ENCODE measurements at regions not wholly inside any gene's neighbourhood (a gene's known extent, or its start where the extent isn't known, plus 50 kb on each side); places are given as distances from the start of the nearest gene placed in this dataset.
"Not testable (repeated sequence)": the region's sequence is repeated elsewhere in the genome, so short reads cannot be mapped to it uniquely, and the experiment has no call there.

GRCh38 chr2:195572895-195573683 lies 83.9 kb upstream of the SLC39A10 start:
- no peak overlapping the region for H3K4me3 ChIP-seq (ENCODE audit: low read depth, low read length)

DNA sequence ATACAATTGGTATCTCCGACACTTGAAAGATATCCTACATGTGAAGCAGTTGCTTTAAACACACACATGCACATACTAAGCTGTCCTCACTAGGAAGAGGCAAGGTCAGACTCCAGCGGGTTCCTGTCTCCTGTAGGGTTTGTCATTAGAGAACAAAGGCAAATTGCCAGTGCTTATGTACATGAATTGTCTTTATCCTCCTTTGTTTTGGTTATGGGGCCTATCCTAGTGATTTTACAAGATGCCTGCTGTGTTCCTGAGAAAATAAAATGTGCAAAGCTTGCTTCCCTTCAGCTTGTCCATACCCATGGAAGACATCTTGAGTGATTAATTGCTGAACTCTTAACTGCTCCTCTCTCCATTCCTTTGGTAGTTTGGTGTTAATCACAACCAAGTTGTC lies 86.7 kb upstream of the SLC39A10 start:
- H3K4me3 ChIP-seq (ENCODE audit: low read depth, low read length), result no peak overlapping the region

- H3K4me3 ChIP-seq (ENCODE audit: low read depth, low read length), result no peak overlapping the region
These were observed 87.8 kb upstream of the SLC39A10 start for GRCh38 chr2:195569255-195569654.

DNA sequence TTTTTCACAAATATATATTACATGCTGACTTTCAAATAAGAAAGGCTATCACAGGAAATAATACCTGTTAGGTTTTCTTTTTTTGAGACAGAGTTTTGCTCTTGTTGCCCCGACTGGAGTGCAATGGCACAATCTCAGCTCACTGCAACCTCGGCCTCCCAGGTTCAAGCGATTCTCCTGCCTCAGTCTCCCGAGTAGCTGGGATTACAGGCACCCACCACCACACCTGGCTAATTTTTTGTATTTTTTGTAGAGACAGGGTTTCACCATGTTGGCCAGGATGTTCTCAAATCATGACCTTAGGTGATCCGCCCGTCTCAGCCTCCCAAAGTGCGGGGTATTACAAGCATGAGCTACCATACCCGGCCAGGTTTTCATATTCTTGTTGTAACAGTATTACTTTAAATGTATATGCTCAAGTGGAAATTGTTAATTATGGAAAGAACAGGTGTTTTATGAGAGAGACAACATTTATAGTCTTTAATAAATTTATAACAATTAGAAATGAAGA lies 92.3 kb upstream of the SLC39A10 start:
- not testable (repeated sequence) for H3K4me3 ChIP-seq (ENCODE audit: low read depth, low read length)

GRCh38 chr2:195563857-195564512 lies 93.0 kb upstream of the SLC39A10 start:
- H3K4me3 ChIP-seq (ENCODE audit: low read depth, low read length), result no peak overlapping the region

DNA sequence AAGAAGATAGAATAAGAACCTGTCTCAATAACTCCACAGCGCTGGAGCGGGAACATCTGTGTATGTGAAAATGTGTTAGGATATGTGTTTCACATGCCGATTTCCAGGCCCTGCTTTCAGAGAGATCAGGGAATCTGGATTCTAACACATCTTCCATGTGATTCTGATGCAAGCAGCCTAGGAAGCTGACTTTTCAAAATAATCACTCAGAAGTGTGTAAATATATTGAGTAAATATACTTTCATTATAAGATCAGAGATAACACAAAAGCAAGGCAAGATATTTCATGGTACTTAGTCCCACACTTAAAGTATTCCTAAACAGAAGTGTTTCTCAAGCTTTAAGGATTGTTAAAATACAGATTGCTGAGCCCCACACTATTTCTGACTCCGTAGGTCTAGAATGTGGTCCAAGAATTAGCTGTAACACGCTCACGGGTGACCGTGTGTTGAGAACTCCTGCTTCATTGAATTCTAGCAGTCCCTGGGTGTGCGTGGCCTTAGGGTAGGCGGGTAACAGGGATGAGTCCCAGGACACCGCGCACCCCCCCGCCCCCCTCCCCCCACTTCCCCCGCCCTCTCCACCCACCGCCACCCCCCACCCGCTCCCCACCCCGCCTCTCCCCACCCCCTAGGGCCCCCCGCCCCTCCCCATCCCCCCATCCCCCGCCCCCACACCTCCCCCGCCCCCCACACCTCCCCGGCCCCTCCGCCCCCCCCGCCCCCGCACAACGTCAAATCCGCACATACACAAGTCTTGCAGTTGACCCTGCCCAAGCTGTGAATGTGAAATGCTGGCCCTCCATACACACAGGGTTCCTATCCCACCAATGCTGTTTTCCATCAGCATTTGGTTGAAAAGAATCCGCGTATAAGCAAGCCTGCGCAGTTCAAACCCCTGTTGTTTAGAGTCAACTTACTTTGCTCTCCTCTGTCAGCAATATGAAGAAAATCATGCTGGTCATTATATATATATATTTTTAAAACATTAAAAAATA lies 94.2 kb upstream of the SLC39A10 start:
- H3K4me3 ChIP-seq (ENCODE audit: low read depth, low read length), result no peak overlapping the region

DNA sequence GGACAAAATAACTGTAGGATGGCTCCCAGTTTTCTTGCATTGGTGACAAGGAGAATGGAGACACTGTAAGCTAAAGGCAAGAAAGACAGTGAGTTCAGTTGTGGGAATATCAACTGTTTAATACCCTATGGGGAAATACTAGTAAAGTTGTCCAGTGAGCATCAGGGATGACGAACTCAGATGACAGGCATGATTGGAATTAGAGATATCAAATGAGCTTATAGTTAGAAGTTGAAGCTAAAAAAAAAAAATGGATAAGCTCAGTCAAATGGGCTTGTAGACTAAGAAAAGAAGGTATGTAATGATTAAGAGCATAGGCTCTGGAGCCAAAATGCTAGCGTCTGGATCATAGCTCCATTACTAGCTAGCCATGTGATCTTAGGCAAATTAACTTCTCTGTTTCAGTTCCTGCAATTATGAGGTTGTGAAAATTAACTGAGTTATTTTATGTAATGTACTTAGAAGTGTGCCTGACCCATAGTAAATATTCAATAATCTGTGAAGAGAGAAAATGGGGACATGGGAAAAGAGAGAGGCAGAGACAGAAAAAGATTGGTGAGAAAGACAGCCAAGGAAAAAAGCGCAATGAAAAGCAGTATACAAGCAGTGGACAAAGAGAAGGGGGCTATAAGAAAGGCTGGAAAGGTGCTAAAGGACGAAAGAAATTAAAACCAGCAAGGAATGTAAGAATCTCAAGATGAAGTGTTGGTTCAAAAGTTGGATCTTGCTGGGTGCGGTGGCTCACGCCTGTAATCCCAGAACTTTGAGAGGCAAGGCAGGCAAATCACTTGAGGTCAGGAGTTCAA lies 95.7 kb upstream of the SLC39A10 start:
- H3K4me3 ChIP-seq (ENCODE audit: low read depth, low read length), result no peak overlapping the region

DNA sequence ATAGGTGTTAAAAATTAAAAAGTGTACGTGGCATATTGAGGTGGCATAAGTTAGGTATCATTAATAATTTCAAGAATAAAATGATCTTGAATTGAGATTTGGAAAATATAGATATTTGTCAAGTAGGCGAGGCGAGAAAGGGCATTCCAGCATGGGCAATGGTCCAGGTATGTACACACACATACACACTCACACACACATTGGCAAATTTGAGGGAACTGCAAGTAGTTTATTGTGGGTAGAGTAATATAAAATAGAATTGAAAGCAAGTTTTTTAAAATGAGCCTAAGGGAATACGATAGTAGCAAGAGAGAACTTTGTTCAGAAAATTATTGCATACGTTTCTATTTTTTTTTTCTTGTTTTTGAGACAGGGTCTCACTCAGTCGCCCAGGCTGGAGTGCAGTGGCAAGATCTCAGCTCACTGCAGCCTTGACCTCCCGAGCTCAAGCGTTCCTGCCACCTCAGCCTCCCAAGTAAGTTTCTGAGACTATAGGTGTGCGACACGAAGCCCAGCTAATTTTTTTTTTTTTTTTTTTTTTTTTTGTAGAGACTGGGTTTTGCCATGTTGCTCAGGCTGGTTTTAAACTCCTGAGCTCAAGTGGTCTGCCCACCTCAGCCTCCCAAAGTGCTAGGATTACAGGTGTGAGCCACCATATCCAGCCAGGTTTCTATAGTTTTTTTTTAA lies 96.7 kb upstream of the SLC39A10 start:
- no peak overlapping the region for H3K4me3 ChIP-seq (ENCODE audit: low read depth, low read length)

DNA sequence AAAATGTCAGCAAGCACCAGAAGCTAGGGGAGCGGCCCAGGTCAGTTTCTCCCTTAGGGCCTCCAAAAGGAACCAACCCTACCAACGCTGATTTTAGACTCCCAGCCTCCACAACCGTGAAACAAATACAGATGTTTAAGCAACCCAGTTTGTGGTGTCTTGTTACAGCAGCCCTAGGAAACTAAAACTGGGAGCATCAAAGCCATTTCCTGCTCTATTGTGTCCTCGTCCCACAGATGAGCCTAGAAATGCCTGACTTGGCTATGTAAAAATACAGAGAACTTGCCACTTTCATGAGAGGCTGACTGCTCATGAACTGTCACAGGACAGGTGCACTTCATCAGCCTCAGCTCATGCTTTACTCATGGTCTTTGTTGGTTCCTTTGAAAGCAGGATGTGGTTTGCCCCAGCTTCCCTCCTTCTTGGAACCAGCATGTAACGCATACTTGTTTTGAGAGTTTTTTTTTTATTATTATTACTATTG lies 97.6 kb upstream of the SLC39A10 start:
- no peak overlapping the region for H3K4me3 ChIP-seq (ENCODE audit: low read depth, low read length)

DNA sequence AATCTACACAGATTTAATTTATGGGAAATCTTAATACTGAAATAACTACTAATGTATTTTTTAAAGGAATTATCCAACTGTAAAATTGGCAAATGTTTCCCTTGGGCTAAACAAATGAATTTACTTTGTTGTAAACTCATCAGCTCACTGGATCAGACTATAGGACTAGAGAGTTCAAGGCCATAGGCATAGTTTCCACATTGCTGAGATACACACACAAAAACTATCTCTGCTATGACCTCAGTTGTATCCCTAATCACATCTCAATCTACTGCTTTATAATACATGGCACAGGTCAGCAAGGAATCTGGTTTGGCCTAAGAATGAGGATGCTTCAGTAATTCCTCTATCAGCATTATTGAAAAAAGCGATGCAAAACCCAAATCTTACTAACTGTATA lies 101.1 kb upstream of the SLC39A10 start:
- H3K4me3 ChIP-seq (ENCODE audit: low read depth, low read length), result no peak overlapping the region

DNA sequence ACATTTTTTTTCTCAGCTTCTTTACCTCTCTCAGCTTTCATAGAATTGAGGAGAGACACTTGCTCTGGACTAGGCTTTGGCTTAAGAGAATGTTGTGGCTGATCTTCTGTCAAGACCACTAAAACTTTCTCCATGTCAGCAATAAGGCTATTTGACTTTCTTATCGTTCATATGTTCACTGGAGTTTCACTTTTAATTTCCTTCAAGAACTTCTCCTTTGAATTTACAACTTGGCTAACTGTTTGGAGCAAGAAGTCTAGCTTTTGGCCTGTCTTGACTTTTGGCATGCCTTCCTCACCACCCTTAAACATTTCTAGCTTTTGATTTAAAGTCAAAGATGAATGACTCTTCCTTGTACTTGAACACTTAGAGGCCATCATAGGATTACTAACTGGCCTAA lies 104.4 kb upstream of the SLC39A10 start:
- H3K4me3 ChIP-seq (ENCODE audit: low read depth, low read length), result no peak overlapping the region

DNA sequence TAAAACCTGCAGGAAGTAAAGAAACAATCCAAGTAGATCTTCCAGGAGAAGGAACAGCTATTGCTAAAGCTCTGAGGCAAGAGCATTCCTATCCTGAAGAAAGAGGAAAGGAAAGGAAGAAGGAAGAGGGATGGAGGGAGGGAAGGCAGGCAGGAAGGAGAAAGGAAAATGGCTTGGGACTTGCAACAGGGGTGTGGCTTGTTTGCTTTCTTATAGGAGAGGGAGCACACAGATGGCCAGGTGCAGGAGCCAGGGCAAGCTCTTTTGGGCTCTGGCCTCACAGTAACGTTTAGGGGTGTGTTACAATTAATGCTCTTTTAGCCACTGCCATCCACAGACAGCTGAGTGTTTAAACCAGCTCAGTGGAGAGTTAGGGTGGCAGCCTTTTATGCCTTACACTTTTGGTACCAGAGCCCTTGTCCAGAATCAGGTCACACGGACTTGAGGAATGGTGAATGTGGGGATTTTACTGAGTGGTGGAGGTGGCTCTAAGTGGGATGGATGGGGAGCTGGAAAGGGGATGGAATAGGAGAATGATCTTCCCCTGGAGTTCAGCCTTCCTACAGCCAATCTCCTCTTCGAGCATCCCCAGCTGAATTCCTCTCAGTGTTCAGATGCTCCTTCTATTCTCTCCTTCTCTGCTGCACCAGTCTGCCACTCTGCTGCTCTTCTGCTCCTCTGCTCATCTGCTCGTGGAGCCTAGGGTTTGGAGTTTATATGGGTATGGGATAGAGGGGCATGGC lies 108.7 kb upstream of the SLC39A10 start:
- H3K4me3 ChIP-seq (ENCODE audit: low read depth, low read length), result no peak overlapping the region

DNA sequence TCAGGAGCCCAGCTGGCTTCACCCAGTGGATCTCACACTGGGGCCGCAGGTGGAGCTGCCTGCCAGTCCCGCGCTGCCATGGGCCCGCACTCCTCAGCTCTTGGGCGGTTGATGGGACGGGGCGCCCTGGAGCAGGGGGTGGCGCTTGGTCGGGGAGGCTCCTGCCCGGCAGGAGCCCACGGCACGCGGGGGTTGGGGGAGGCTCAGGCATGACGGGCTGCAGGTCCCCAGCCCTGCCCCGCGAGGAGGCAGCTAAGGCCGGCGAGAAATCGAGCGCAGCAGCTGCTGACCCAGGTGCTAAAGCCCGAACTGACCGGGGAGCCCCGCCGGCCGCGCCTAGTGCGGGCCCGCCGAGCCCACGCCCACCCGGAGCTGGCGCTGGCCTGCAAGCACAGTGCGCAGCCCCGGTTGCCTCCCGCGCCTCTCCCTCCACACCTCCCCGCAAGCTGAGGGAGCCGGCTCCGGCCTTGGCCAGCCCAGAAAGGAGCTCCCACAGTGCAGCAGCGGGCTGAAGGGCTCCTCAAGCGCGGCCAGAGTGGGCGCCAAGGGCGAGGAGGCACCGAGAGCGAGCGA lies 109.7 kb upstream of the SLC39A10 start:
- H3K4me3 ChIP-seq (ENCODE audit: low read depth, low read length), result not testable (repeated sequence)

- H3K4me3 ChIP-seq (ENCODE audit: low read depth, low read length), result no peak overlapping the region
These were observed 111.2 kb upstream of the SLC39A10 start for GRCh38 chr2:195545811-195546210.

- no peak overlapping the region for H3K4me3 ChIP-seq (ENCODE audit: low read depth, low read length)
These were observed 112.8 kb upstream of the SLC39A10 start for GRCh38 chr2:195543902-195544894.

GRCh38 chr2:195543063-195543462 lies 114.0 kb upstream of the SLC39A10 start:
- no peak overlapping the region for H3K4me3 ChIP-seq (ENCODE audit: low read depth, low read length)

GRCh38 chr2:195542067-195542466 lies 115.0 kb upstream of the SLC39A10 start:
- H3K4me3 ChIP-seq (ENCODE audit: low read depth, low read length), result no peak overlapping the region
